Thymus (tissue), 11 donors: ENCODE measurements at regions not wholly inside any gene's neighbourhood (a gene's known extent, or its start where the extent isn't known, plus 50 kb on each side); places are given as distances from the start of the nearest gene placed in this dataset.

ENCODE experiments used
- DNase-seq, 9 donors: peaks; one replicate each; pipeline ENCODE4 v3.0.0-alpha.2; 2013; ENCODE audit warnings: low spot score in 9 of 9, low read depth in 6 of 9, missing footprints in 1 of 9
- H3K27ac ChIP-seq, 2 donors: one replicate each; pipeline ENCODE4 v1.5.1; 2013; ENCODE audit warnings: control low read depth in 1 of 2, low read depth in 1 of 2, low read length in 1 of 2, mild to moderate bottlenecking in 1 of 2, moderate library complexity in 1 of 2
- H3K27me3 ChIP-seq, 2 donors: one replicate each; pipeline ENCODE4 v1.5.1; 2013; ENCODE audit warnings: low read length in 1 of 2; ENCODE audit not compliant: control insufficient read depth in 2 of 2, insufficient read depth in 1 of 2
- H3K36me3 ChIP-seq, 2 donors: one replicate each; pipeline ENCODE4 v1.5.1; 2013; ENCODE audit warnings: low read length in 1 of 2, mild to moderate bottlenecking in 1 of 2, moderate library complexity in 1 of 2; ENCODE audit not compliant: control insufficient read depth in 2 of 2, insufficient read depth in 2 of 2
- H3K4me1 ChIP-seq, 2 donors: one replicate each; pipeline ENCODE4 v1.5.1; 2013; ENCODE audit warnings: low read length in 2 of 2; ENCODE audit not compliant: control insufficient read depth in 2 of 2, insufficient read depth in 2 of 2
- H3K4me3 ChIP-seq, 2 donors: one replicate each; pipeline ENCODE4 v1.5.1; 2013; ENCODE audit warnings: low read length in 2 of 2, control low read depth in 1 of 2, mild to moderate bottlenecking in 1 of 2
- H3K9me3 ChIP-seq, 2 donors: one replicate each; pipeline ENCODE4 v1.5.1; 2013; ENCODE audit warnings: low read length in 1 of 2, mild to moderate bottlenecking in 1 of 2; ENCODE audit not compliant: control insufficient read depth in 2 of 2, insufficient read depth in 1 of 2
- WGBS: extraction: QIAGEN DNeasy Blood & Tissue Kit; methylation state at CpG from one replicate; pipeline ENCODE4 v1.1.7; 2013; 5-methylcytosine and 5-hydroxymethylcytosine counted together
- donor health status: healthy.

- H3K27me3 ChIP-seq, result no peaks in the 10 kb centered on the region
- H3K4me3 ChIP-seq, result no peak overlapping the region
- H3K4me1 ChIP-seq, result no peaks in the 10 kb centered on the region
- no peaks in the 10 kb centered on the region for H3K9me3 ChIP-seq
- no peak overlapping the region for H3K27ac ChIP-seq
- WGBS, result 83% methylated on average over 4 of the region's 4 CpGs
- no peaks in the 10 kb centered on the region for H3K36me3 ChIP-seq
- DNase-seq, result no peak
Observed at GRCh38 chr12:91892081-91892855, 253.4 kb downstream of the BTG1 start.

DNA sequence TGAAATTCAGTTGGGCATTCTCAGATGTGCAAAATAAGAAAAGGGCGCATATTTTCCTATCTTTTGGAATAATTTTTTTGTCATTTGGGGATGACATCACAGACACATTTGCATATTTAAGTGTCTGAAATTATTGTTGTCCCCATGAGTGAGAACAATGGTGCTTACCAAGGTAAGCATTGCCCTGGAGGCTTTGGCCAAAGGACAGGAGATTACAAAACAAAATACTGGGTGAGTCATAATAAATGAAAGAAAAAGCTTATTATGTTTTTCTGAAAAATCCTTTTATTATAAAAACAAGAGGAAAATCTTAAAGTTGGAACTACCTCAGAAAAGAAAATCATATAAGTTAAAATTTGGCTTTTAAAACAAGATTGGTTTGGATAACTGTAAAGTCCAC is 254.9 kb downstream of the BTG1 start:
- Histone ChIP-seq H3K27ac (no peak overlapping the region), H3K27me3 (no peaks in the 10 kb centered on the region), H3K36me3 (no peaks in the 10 kb centered on the region), H3K9me3 (no peaks in the 10 kb centered on the region), H3K4me3 (no peak overlapping the region), H3K4me1 (no peaks in the 10 kb centered on the region)
- no peak for DNase-seq
- 99% methylated on average over 1 of the region's 1 CpG for WGBS

DNA sequence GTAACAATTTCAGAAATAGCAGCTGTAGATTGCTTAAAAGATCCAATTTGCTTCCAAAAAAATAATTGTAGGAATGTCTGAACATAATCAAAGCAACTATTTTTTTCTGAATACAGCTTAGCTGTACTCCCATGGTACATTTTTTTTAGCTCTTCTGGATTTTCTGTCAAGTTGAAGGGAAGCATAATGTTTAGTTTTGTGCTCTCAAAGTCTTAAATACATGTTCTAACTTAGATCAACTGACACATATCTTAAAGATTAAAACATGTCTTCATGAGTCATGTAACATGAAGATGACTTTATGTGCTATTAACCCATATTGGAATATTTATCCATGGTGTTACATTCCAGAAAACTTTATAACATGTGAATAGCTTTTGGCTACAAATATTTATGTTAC is 255.7 kb downstream of the BTG1 start:
- H3K27ac ChIP-seq, result no peak overlapping the region

DNA sequence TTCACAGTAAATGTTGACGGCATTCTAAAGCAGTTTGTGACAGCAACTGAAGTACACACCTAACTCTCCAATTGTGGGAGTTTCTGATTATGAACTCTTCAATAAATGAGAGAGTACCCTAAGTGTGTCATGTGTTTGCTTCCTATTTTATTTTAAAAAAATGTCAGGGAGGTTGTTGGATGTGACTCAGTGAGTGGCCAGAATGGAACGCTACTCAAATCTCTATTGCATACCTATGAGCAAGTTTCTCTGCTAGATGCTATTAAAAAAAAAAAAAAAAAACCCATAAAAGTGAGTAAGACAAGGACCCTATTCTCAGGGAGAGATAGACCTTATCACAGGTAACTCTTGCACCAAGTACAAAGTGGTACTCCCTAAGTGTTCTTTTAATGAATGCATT is 256.6 kb downstream of the BTG1 start:
- Histone ChIP-seq H3K27me3 (no peaks in the 10 kb centered on the region), H3K27ac (no peak overlapping the region), H3K9me3 (no peaks in the 10 kb centered on the region), H3K36me3 (no peaks in the 10 kb centered on the region), H3K4me3 (no peak overlapping the region), H3K4me1 (no peaks in the 10 kb centered on the region)
- DNase-seq, result no peak
- WGBS, result 97% methylated on average over 2 of the region's 2 CpGs

More for the DNA sequence above, 255.7 kb downstream of the BTG1 start:
- H3K27me3 ChIP-seq, result no peaks in the 10 kb centered on the region
- H3K4me1 ChIP-seq, result no peaks in the 10 kb centered on the region
- DNase-seq, result no peak
- H3K9me3 ChIP-seq, result no peaks in the 10 kb centered on the region
- no peaks in the 10 kb centered on the region for H3K36me3 ChIP-seq
- H3K4me3 ChIP-seq, result no peak overlapping the region

- H3K9me3 ChIP-seq, result no peaks in the 10 kb centered on the region
- WGBS, result 98% methylated on average over 2 of the region's 2 CpGs
- no peak overlapping the region for H3K4me3 ChIP-seq
- DNase-seq, result no peak
- no peaks in the 10 kb centered on the region for H3K27me3 ChIP-seq
- no peak overlapping the region for H3K27ac ChIP-seq
- H3K36me3 ChIP-seq, result no peaks in the 10 kb centered on the region
- no peaks in the 10 kb centered on the region for H3K4me1 ChIP-seq
Observed at GRCh38 chr12:91887957-91888356, 257.7 kb downstream of the BTG1 start.

- Histone ChIP-seq H3K9me3 (no peaks in the 10 kb centered on the region), H3K4me1 (peaks cover 0 to 6% of the 10 kb centered on the region in 2 donors), H3K4me3 (no peak overlapping the region), H3K27me3 (no peaks in the 10 kb centered on the region), H3K27ac (no peak overlapping the region), H3K36me3 (no peaks in the 10 kb centered on the region)
- DNase-seq, result no peak
- WGBS, result 97% methylated on average over 5 of the region's 5 CpGs
Observed at GRCh38 chr12:91885851-91886731, 259.6 kb downstream of the BTG1 start.

- WGBS, result 97% methylated on average over 3 of the region's 3 CpGs
- no peak for DNase-seq
- Histone ChIP-seq H3K27ac (no peak overlapping the region), H3K36me3 (no peaks in the 10 kb centered on the region), H3K4me3 (no peak overlapping the region), H3K9me3 (no peaks in the 10 kb centered on the region), H3K27me3 (no peaks in the 10 kb centered on the region), H3K4me1 (peaks cover 8 to 16% of the 10 kb centered on the region in 2 donors)
Observed at GRCh38 chr12:91884230-91884629, 261.4 kb downstream of the BTG1 start.

DNA sequence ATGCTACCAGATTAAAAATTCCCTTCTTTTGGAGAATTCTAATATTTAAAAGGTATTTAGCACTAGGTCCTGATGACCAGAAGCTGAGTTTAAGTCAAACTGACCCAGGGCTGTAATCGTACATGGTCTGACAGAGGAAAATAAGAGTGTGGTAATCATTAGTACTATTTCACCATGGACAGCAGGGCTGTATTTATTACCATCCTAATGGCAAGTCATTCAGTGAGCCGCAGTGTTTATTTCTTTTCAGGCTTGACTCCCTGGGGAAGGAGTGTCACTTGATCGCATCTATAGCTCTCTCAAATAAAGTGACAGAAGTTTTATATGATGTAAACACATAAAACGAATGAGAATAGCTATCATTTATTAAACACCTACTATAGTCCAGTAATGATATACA is 261.8 kb downstream of the BTG1 start:
- no peak for DNase-seq
- no peaks in the 10 kb centered on the region for H3K27me3 ChIP-seq
- H3K27ac ChIP-seq, result no peak overlapping the region
- no peaks in the 10 kb centered on the region for H3K36me3 ChIP-seq
- H3K9me3 ChIP-seq, result no peaks in the 10 kb centered on the region
- no peak overlapping the region for H3K4me3 ChIP-seq
- WGBS, result 82% methylated on average over 4 of the region's 4 CpGs
- H3K4me1 ChIP-seq, result peaks cover 8 to 16% of the 10 kb centered on the region in 2 donors

- peaks cover 11 to 18% of the 10 kb centered on the region in 2 donors for H3K4me1 ChIP-seq
- WGBS, result 96% methylated on average over 4 of the region's 4 CpGs
- no peaks in the 10 kb centered on the region for H3K36me3 ChIP-seq
- no peaks in the 10 kb centered on the region for H3K27me3 ChIP-seq
- no peak overlapping the region for H3K27ac ChIP-seq
- H3K4me3 ChIP-seq, result no peak overlapping the region
- no peak for DNase-seq
- H3K9me3 ChIP-seq, result no peaks in the 10 kb centered on the region
Observed at GRCh38 chr12:91882910-91883309, 262.7 kb downstream of the BTG1 start.
